Activated T-cell treated with anti-CD3 and anti-CD28 coated beads, Interleukin-2, amount 50 U/mL, for 72 hours (primary cell): ENCODE measurements at regions not wholly inside any gene's neighbourhood (a gene's known extent, or its start where the extent isn't known, plus 50 kb on each side); places are given as distances from the start of the nearest gene placed in this dataset.

Experiments
- ATAC-seq, 2 donors: fragments of 150-1000 bp; cut with Tn5 transposase; replicated peaks in 1 of 2; 2 replicates each; pipeline ENCODE4 v1.10.0; 2021; ENCODE audit warnings: moderate library complexity in 2 of 2, mild to moderate bottlenecking in 1 of 2
- DNase-seq, 2 donors: peaks; one replicate each; pipeline ENCODE4 v3.0.0; 2021 to 2022; ENCODE audit warnings: mixed read lengths in 1 of 2
- H3K27ac Mint-ChIP-seq: one replicate; pipeline ENCODE4 v1.8.0; 2022; ENCODE audit warnings: mild to moderate bottlenecking, moderate library complexity, mixed read lengths
- H3K27me3 Mint-ChIP-seq: one replicate; pipeline ENCODE4 v1.8.0; 2022; ENCODE audit warnings: low read depth, mixed read lengths
- H3K36me3 Mint-ChIP-seq, 2 donors: one replicate each; pipeline ENCODE4 v1.8.0; 2022; ENCODE audit warnings: mixed read lengths in 2 of 2, mild to moderate bottlenecking in 1 of 2; ENCODE audit not compliant: insufficient read depth in 2 of 2
- H3K4me1 Mint-ChIP-seq: one replicate; pipeline ENCODE4 v1.8.0; 2022; ENCODE audit warnings: low read depth, mixed read lengths
- H3K4me3 Mint-ChIP-seq, 2 donors: one replicate each; pipeline ENCODE4 v1.8.0; 2022; ENCODE audit warnings: mild to moderate bottlenecking in 2 of 2, mixed read lengths in 2 of 2, moderate library complexity in 2 of 2
- H3K9me3 Mint-ChIP-seq, 2 donors: one replicate each; pipeline ENCODE4 v1.8.0; 2022; ENCODE audit warnings: mixed read lengths in 2 of 2

- Mint-ChIP-seq H3K9me3 (peaks cover 3 to 7% of the 10 kb centered on the region in 2 donors), H3K4me3 (no peak overlapping the region), H3K4me1 (no peaks in the 10 kb centered on the region), H3K27ac (no peak overlapping the region), H3K27me3 (peaks cover 6% of the 10 kb centered on the region), H3K36me3 (peaks cover 3 to 8% of the 10 kb centered on the region in 2 donors)
- ATAC-seq (no peak), DNase-seq (no peak)
Observed at GRCh38 chr18:61683856-61684255, 209.0 kb downstream of the RNF152 start.

GRCh38 chr18:61681065-61681464 is 211.7 kb downstream of the RNF152 start:
- H3K36me3 Mint-ChIP-seq: peaks cover 4 to 11% of the 10 kb centered on the region in 2 donors
- no peaks in the 10 kb centered on the region for H3K4me1 Mint-ChIP-seq
- DNase-seq (no peak), ATAC-seq (no peak)
- no peak overlapping the region for H3K27ac Mint-ChIP-seq
- H3K27me3 Mint-ChIP-seq: no peaks in the 10 kb centered on the region
- H3K4me3 Mint-ChIP-seq: no peak overlapping the region
- peaks cover 4 to 10% of the 10 kb centered on the region in 2 donors for H3K9me3 Mint-ChIP-seq

- H3K36me3 Mint-ChIP-seq: peaks cover 4 to 11% of the 10 kb centered on the region in 2 donors
- H3K27me3 Mint-ChIP-seq: no peaks in the 10 kb centered on the region
- H3K27ac Mint-ChIP-seq: no peak overlapping the region
- DNase-seq (no peak), ATAC-seq (no peak)
- peaks cover 4 to 10% of the 10 kb centered on the region in 2 donors for H3K9me3 Mint-ChIP-seq
- no peaks in the 10 kb centered on the region for H3K4me1 Mint-ChIP-seq
- H3K4me3 Mint-ChIP-seq: no peak overlapping the region
Observed at GRCh38 chr18:61679836-61680235, 213.0 kb downstream of the RNF152 start.

DNA sequence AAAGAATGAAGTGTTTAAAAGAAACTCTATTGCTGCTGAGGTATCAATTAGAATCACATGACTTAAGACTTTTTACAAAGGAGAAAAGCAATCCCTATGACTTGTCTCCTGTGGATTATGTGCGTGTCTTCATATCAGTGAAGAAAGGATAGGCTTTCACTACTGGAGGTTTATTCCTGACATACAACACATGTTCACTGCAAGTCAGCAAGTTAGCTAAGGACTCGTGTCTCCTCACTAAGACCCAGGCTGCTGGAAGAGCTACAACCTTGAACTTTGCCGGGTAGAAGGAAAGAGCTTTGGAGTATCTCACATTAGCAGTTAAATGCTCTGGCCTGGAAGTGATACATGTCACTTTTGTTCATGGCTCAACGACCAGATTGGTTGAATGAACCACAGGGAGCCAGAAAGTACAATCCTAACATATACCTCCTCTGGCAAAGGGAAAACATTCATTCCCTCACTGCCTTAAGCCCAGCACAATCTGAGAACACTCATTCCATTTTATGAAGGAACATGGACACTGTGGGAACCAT is 215.3 kb downstream of the RNF152 start:
- Mint-ChIP-seq H3K9me3 (peaks cover 4 to 10% of the 10 kb centered on the region in 2 donors), H3K4me1 (no peaks in the 10 kb centered on the region), H3K4me3 (no peak overlapping the region), H3K27ac (no peak overlapping the region), H3K36me3 (peaks cover 4 to 11% of the 10 kb centered on the region in 2 donors), H3K27me3 (peaks cover 10% of the 10 kb centered on the region)
- ATAC-seq: no peak
- DNase-seq: no peak

- no peak overlapping the region for H3K4me3 Mint-ChIP-seq
- H3K36me3 Mint-ChIP-seq: peaks cover 4 to 11% of the 10 kb centered on the region in 2 donors
- DNase-seq: no peak
- H3K9me3 Mint-ChIP-seq: peaks cover 4 to 10% of the 10 kb centered on the region in 2 donors
- H3K27ac Mint-ChIP-seq: no peak overlapping the region
- H3K27me3 Mint-ChIP-seq: peaks cover 15% of the 10 kb centered on the region
- no peaks in the 10 kb centered on the region for H3K4me1 Mint-ChIP-seq
- no peak for ATAC-seq
Observed at GRCh38 chr18:61676773-61677434, 215.9 kb downstream of the RNF152 start.

GRCh38 chr18:61669320-61669719 is 223.5 kb downstream of the RNF152 start:
- Mint-ChIP-seq H3K36me3 (no peaks in the 10 kb centered on the region), H3K4me3 (no peak overlapping the region)

GRCh38 chr18:61666876-61667590 is 225.8 kb downstream of the RNF152 start:
- Mint-ChIP-seq H3K4me1 (no peaks in the 10 kb centered on the region), H3K9me3 (peaks cover 0 to 2% of the 10 kb centered on the region in 2 donors), H3K36me3 (no peaks in the 10 kb centered on the region), H3K27me3 (no peaks in the 10 kb centered on the region), H3K4me3 (no peak overlapping the region), H3K27ac (no peak overlapping the region)
- no peak for DNase-seq
- ATAC-seq: no peak

More at GRCh38 chr18:61669320-61669719, 223.5 kb downstream of the RNF152 start:
- Mint-ChIP-seq H3K27ac (no peak overlapping the region), H3K27me3 (peaks cover 15% of the 10 kb centered on the region), H3K4me1 (no peaks in the 10 kb centered on the region), H3K9me3 (no peaks in the 10 kb centered on the region)
- DNase-seq (no peak), ATAC-seq (no peak)

- ATAC-seq (no peak), DNase-seq (no peak)
- no peak overlapping the region for H3K4me3 Mint-ChIP-seq
- no peaks in the 10 kb centered on the region for H3K36me3 Mint-ChIP-seq
- H3K9me3 Mint-ChIP-seq: peaks cover 0 to 4% of the 10 kb centered on the region in 2 donors
- no peak overlapping the region for H3K27ac Mint-ChIP-seq
- no peaks in the 10 kb centered on the region for H3K4me1 Mint-ChIP-seq
- peaks cover 14% of the 10 kb centered on the region for H3K27me3 Mint-ChIP-seq
Observed at GRCh38 chr18:61664419-61665084, 228.3 kb downstream of the RNF152 start.

GRCh38 chr18:61662726-61663125 is 230.1 kb downstream of the RNF152 start:
- no peaks in the 10 kb centered on the region for H3K36me3 Mint-ChIP-seq
- no peak overlapping the region for H3K4me3 Mint-ChIP-seq
- no peaks in the 10 kb centered on the region for H3K4me1 Mint-ChIP-seq
- peaks cover 0 to 4% of the 10 kb centered on the region in 2 donors for H3K9me3 Mint-ChIP-seq
- H3K27ac Mint-ChIP-seq: no peak overlapping the region
- H3K27me3 Mint-ChIP-seq: peaks cover 14% of the 10 kb centered on the region
- ATAC-seq (no peak), DNase-seq (no peak)

GRCh38 chr18:61658431-61658830 is 234.4 kb downstream of the RNF152 start:
- Mint-ChIP-seq H3K36me3 (no peaks in the 10 kb centered on the region), H3K9me3 (peaks cover 0 to 4% of the 10 kb centered on the region in 2 donors), H3K27me3 (peaks cover 14% of the 10 kb centered on the region), H3K4me1 (no peaks in the 10 kb centered on the region), H3K27ac (no peak overlapping the region), H3K4me3 (no peak overlapping the region)
- DNase-seq: no peak
- ATAC-seq: no peak

GRCh38 chr18:61657066-61657732 is 235.6 kb downstream of the RNF152 start:
- Mint-ChIP-seq H3K4me3 (no peak overlapping the region), H3K27ac (no peak overlapping the region), H3K27me3 (peaks cover 14% of the 10 kb centered on the region), H3K36me3 (no peaks in the 10 kb centered on the region), H3K4me1 (no peaks in the 10 kb centered on the region), H3K9me3 (peaks cover 0 to 4% of the 10 kb centered on the region in 2 donors)
- ATAC-seq (no peak), DNase-seq (no peak)

GRCh38 chr18:61655630-61656029 is 237.2 kb downstream of the RNF152 start:
- H3K4me3 Mint-ChIP-seq: no peak overlapping the region
- no peaks in the 10 kb centered on the region for H3K9me3 Mint-ChIP-seq
- DNase-seq (no peak), ATAC-seq (no peak)
- H3K36me3 Mint-ChIP-seq: no peaks in the 10 kb centered on the region
- H3K4me1 Mint-ChIP-seq: no peaks in the 10 kb centered on the region
- H3K27me3 Mint-ChIP-seq: peaks cover under 1% of the 10 kb centered on the region
- H3K27ac Mint-ChIP-seq: no peak overlapping the region
